CD4-positive, alpha-beta T cell treated with Interleukin-17A for 4 hours (primary cell): ENCODE measurements at regions not wholly inside any gene's neighbourhood (a gene's known extent, or its start where the extent isn't known, plus 50 kb on each side); places are given as distances from the start of the nearest gene placed in this dataset.

Source experiments
- DNase-seq: peaks from one replicate; pipeline ENCODE4 v3.0.0-alpha.2; 2020; ENCODE audit warnings: mixed read lengths

GRCh38 chr12:92029902-92030586 is 115.6 kb downstream of the BTG1 start:
- DNase-seq, result no peak

GRCh38 chr12:92029136-92029535 is 116.5 kb downstream of the BTG1 start:
- no peak for DNase-seq

- DNase-seq, result no peak
These were observed 117.3 kb downstream of the BTG1 start for GRCh38 chr12:92028441-92028709.

- no peak for DNase-seq
These were observed 117.8 kb downstream of the BTG1 start for GRCh38 chr12:92027701-92028440.

- DNase-seq, result no peak
These were observed 118.4 kb downstream of the BTG1 start for GRCh38 chr12:92027243-92027642.

- DNase-seq, result no peak
These were observed 120.0 kb downstream of the BTG1 start for GRCh38 chr12:92025462-92026207.

- DNase-seq, result no peak
These were observed 123.6 kb downstream of the BTG1 start for GRCh38 chr12:92022093-92022492.

GRCh38 chr12:92021666-92022035 is 124.0 kb downstream of the BTG1 start:
- DNase-seq, result no peak

GRCh38 chr12:92020983-92021665 is 124.5 kb downstream of the BTG1 start:
- DNase-seq, result no peak

- DNase-seq, result no peak
These were observed 126.0 kb downstream of the BTG1 start for GRCh38 chr12:92019491-92020277.

- no peak for DNase-seq
These were observed 133.0 kb downstream of the BTG1 start for GRCh38 chr12:92012691-92013090.

- DNase-seq, result no peak
These were observed 134.6 kb downstream of the BTG1 start for GRCh38 chr12:92010853-92011701.

GRCh38 chr12:92010368-92010767 is 135.3 kb downstream of the BTG1 start:
- DNase-seq, result no peak

GRCh38 chr12:92008345-92008744 is 137.3 kb downstream of the BTG1 start:
- DNase-seq, result no peak

- no peak for DNase-seq
These were observed 137.9 kb downstream of the BTG1 start for GRCh38 chr12:92007787-92008186.

- DNase-seq, result no peak
These were observed 141.9 kb downstream of the BTG1 start for GRCh38 chr12:92003701-92004100.

GRCh38 chr12:92002673-92003382 is 142.8 kb downstream of the BTG1 start:
- DNase-seq, result no peak

- no peak for DNase-seq
These were observed 143.4 kb downstream of the BTG1 start for GRCh38 chr12:92002195-92002649.

- DNase-seq, result no peak
These were observed 145.0 kb downstream of the BTG1 start for GRCh38 chr12:92000597-92000996.

GRCh38 chr12:91999823-92000222 is 145.8 kb downstream of the BTG1 start:
- DNase-seq, result no peak

GRCh38 chr12:91998316-91998715 is 147.3 kb downstream of the BTG1 start:
- no peak for DNase-seq
